ENCODE measurements at regions not wholly inside any gene's neighbourhood (a gene's known extent, or its start where the extent isn't known, plus 50 kb on each side); places are given as distances from the start of the nearest gene placed in this dataset.

DNA sequence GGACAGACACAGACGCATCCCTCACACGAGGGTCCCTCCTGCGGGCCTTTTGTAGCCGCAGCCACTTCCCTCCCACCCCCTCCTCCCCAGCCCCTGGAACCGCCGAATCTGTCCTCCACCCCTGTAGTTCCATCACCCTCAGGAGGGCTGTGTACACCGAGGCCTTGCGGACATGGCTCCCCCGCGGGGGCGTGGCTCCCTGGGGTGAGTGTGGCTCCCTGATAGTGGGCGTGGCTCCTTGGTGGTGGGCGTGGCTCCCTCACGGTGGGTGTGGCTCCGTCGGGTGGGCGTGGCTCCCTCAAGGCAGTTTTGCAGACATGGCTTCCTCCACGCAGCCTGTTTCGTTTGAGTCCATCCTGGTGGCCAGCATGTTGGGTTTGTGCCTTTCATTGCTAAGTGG is 420.7 kb upstream of the SALL3 start:
- Histone ChIP-seq H3K79me2 (ENCODE audit: insufficient read depth) (no peaks in the 10 kb centered on the region), H3K27me3 (replicated peaks; ENCODE audit: insufficient read depth) (no peaks in the 10 kb centered on the region), H3K4me3 (no peak overlapping the region), H3K27ac (no peak overlapping the region), H3F3A (ENCODE audit: insufficient read depth) (no peaks in the 10 kb centered on the region), H4K20me1 (ENCODE audit: insufficient read depth) (no peaks in the 10 kb centered on the region), H3K9ac (no peak overlapping the region), H3K4me1 (ENCODE audit: insufficient read depth) (no peaks in the 10 kb centered on the region), H3K9me3 (ENCODE audit: low read depth) (no peaks in the 10 kb centered on the region), H3K36me3 (ENCODE audit: low read depth) (no peaks in the 10 kb centered on the region), H3K9me2 (ENCODE audit: insufficient read depth) (no peaks in the 10 kb centered on the region), H2AFZ (no peak overlapping the region), H3K4me2 (ENCODE audit: unreplicated experiment) (no peak overlapping the region)
- DNase-seq = no peak
- in situ Hi-C loops (cut with MboI) = no loop called here
- TF ChIP-seq EZH2phosphoT487 (IDR thresholded peaks at IDR 0.05; ENCODE audit: insufficient read depth, low read depth) = no peak
- no peak for TF ChIP-seq EZH2 (IDR thresholded peaks at IDR 0.05; ENCODE audit: insufficient read depth, poor library complexity, severe bottlenecking)
- WGBS, 2 experiments (ENCODE audit: low coverage in 1 of 2, low lambda C conversion rate in 2 of 2, missing lambda C conversion rate in 2 of 2) = 34 to 36% methylated on average over 18 to 19 of the region's 19 CpGs

DNA sequence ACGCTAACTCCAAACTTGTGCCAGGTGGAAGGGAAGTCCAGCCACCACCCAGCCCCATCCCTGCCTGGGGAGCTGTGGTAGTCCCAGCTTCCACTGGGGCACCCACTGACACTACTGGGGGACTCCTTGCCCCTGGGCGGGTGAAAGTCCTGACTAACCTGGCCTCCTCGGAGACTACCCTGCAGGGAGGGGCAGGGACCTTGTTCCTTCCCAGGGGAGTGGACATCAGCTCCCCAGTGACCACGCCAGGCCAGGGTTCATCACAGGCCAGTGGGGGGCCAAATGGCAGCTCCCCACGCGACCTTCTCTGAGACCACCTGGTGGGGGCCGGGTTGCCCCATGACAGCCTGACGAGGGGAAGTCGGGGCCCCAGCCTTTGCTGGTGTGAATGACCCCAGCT is 420.0 kb upstream of the SALL3 start:
- H3K4me2 ChIP-seq (ENCODE audit: unreplicated experiment) = no peak overlapping the region
- H3K27me3 ChIP-seq (replicated peaks; ENCODE audit: insufficient read depth) = no peaks in the 10 kb centered on the region
- H4K20me1 ChIP-seq (ENCODE audit: insufficient read depth) = no peaks in the 10 kb centered on the region
- H3K27ac ChIP-seq = no peak overlapping the region
- no peaks in the 10 kb centered on the region for H3K4me1 ChIP-seq (ENCODE audit: insufficient read depth)
- no peaks in the 10 kb centered on the region for H3F3A ChIP-seq (ENCODE audit: insufficient read depth)
- no peak overlapping the region for H2AFZ ChIP-seq
- H3K9ac ChIP-seq = no peak overlapping the region
- no peaks in the 10 kb centered on the region for H3K79me2 ChIP-seq (ENCODE audit: insufficient read depth)
- no peaks in the 10 kb centered on the region for H3K36me3 ChIP-seq (ENCODE audit: low read depth)
- in situ Hi-C loops (cut with MboI) = no loop called here
- no peak for DNase-seq
- WGBS, 2 experiments (ENCODE audit: low coverage in 1 of 2, low lambda C conversion rate in 2 of 2, missing lambda C conversion rate in 2 of 2) = 58 to 59% methylated on average over 9 of the region's 9 CpGs
- no peak overlapping the region for H3K4me3 ChIP-seq
- TF ChIP-seq EZH2 (IDR thresholded peaks at IDR 0.05; ENCODE audit: insufficient read depth, poor library complexity, severe bottlenecking) = no peak
- TF ChIP-seq EZH2phosphoT487 (IDR thresholded peaks at IDR 0.05; ENCODE audit: insufficient read depth, low read depth) = no peak
- H3K9me3 ChIP-seq (ENCODE audit: low read depth) = no peaks in the 10 kb centered on the region
- no peaks in the 10 kb centered on the region for H3K9me2 ChIP-seq (ENCODE audit: insufficient read depth)

DNA sequence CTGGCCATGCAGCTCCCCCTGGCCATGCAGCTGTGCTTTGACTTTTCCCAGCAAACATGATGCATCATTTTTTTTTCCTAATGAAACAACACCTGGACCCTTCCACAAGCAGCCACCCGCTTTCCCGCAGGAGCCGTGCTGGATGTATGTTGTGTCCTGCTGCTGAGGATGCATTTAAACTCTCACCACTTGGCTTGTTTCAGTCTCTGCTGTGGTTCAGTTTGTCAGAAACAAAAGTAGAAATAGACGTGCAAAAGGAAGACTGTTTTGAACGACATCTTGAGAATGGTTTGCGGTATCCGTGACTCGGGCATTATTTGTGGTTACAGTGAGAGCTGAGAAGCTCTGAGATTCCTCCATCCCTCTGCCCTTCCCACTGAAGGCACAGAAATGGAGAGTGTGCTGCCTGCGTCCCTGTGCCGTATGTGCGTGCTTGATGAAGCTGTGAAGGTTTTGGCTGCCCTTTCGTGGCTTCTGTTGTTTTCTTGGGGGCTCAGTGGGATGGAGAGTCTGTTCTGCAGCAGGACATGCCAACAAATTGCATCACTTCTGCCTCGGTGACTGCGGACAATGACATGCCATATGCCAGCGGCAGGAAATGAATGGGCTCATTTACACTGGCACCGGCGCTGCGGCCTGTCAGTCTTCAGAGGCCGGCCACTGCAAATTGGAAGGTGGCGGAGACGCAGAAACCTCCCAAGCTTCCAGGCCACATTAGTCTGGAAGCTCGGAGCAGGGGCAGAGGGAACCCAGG is 417.7 kb upstream of the SALL3 start:
- in situ Hi-C loops (cut with MboI) = no loop called here
- no peaks in the 10 kb centered on the region for H4K20me1 ChIP-seq (ENCODE audit: insufficient read depth)
- H3K79me2 ChIP-seq (ENCODE audit: insufficient read depth) = no peaks in the 10 kb centered on the region
- no peak overlapping the region for H3K27ac ChIP-seq
- no peak overlapping the region for H3K9ac ChIP-seq
- H3K9me3 ChIP-seq (ENCODE audit: low read depth) = no peaks in the 10 kb centered on the region
- H3K4me1 ChIP-seq (ENCODE audit: insufficient read depth) = no peaks in the 10 kb centered on the region
- H3F3A ChIP-seq (ENCODE audit: insufficient read depth) = no peaks in the 10 kb centered on the region
- H3K4me2 ChIP-seq (ENCODE audit: unreplicated experiment) = no peak overlapping the region
- no peak overlapping the region for H2AFZ ChIP-seq
- H3K4me3 ChIP-seq = no peak overlapping the region
- no peak for DNase-seq
- no peak for TF ChIP-seq EZH2 (IDR thresholded peaks at IDR 0.05; ENCODE audit: insufficient read depth, poor library complexity, severe bottlenecking)
- TF ChIP-seq EZH2phosphoT487 (IDR thresholded peaks at IDR 0.05; ENCODE audit: insufficient read depth, low read depth) = no peak
- H3K27me3 ChIP-seq (replicated peaks; ENCODE audit: insufficient read depth) = no peaks in the 10 kb centered on the region
- no peaks in the 10 kb centered on the region for H3K36me3 ChIP-seq (ENCODE audit: low read depth)
- no peaks in the 10 kb centered on the region for H3K9me2 ChIP-seq (ENCODE audit: insufficient read depth)
- WGBS, 2 experiments (ENCODE audit: low coverage in 1 of 2, low lambda C conversion rate in 2 of 2, missing lambda C conversion rate in 2 of 2) = 54 to 57% methylated on average over 22 of the region's 22 CpGs

DNA sequence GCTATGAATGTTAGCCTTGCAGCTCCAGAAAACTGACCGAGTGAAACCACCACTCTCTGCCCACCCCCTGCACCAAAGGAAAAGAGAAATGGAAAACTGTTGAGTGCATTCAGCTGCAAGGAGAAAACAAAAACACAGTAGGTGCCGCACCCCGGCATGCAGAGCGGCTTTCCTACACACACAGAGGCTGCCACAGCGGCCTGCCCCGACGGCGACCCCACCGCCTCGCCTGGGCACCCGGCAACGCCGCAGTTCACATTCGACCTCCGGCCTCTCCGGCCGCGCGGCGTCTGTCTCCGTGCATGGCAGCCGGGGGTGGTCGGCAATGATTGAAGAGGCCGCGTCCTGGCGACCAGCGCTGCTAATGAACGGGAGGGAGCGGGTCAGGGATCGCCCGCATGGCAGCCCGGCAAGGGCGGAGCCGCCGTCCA is 417.1 kb upstream of the SALL3 start:
- Histone ChIP-seq H4K20me1 (ENCODE audit: insufficient read depth) (no peaks in the 10 kb centered on the region), H3K9me3 (ENCODE audit: low read depth) (no peaks in the 10 kb centered on the region), H3K9me2 (ENCODE audit: insufficient read depth) (no peaks in the 10 kb centered on the region), H3K27ac (no peak overlapping the region), H3K4me3 (no peak overlapping the region), H3K9ac (no peak overlapping the region), H3F3A (ENCODE audit: insufficient read depth) (no peaks in the 10 kb centered on the region), H3K27me3 (replicated peaks; ENCODE audit: insufficient read depth) (no peaks in the 10 kb centered on the region), H3K4me1 (ENCODE audit: insufficient read depth) (no peaks in the 10 kb centered on the region), H3K4me2 (ENCODE audit: unreplicated experiment) (no peak overlapping the region), H3K36me3 (ENCODE audit: low read depth) (no peaks in the 10 kb centered on the region), H3K79me2 (ENCODE audit: insufficient read depth) (no peaks in the 10 kb centered on the region), H2AFZ (no peak overlapping the region)
- TF ChIP-seq EZH2 (IDR thresholded peaks at IDR 0.05; ENCODE audit: insufficient read depth, poor library complexity, severe bottlenecking) (no peak), EZH2phosphoT487 (IDR thresholded peaks at IDR 0.05; ENCODE audit: insufficient read depth, low read depth) (no peak)
- 76 to 80% methylated on average over 35 of the region's 35 CpGs for WGBS, 2 experiments (ENCODE audit: low coverage in 1 of 2, low lambda C conversion rate in 2 of 2, missing lambda C conversion rate in 2 of 2)
- in situ Hi-C loops (cut with MboI) = no loop called here
- no peak for DNase-seq
